B cell (primary cell): ENCODE measurements at regions not wholly inside any gene's neighbourhood (a gene's known extent, or its start where the extent isn't known, plus 50 kb on each side); places are given as distances from the start of the nearest gene placed in this dataset.

ENCODE experiments used
- ATAC-seq: fragments of 200-7000 bp; cut with Tn5 transposase; one replicate; pipeline ENCODE4 v1.10.0; 2021; ENCODE audit warnings: low read depth, mild to moderate bottlenecking, moderate number of reproducible peaks, moderate library complexity
- CTCF ChIA-PET: fragments of 350-600 bp; sonication (Branson Sonifier 250); formaldehyde crosslinking; loops from one replicate; lab custom pipeline; 2021; ENCODE audit warnings: antibody characterized with exemption, inconsistent platforms; lab: Charles Lee
- POLR2A ChIA-PET: fragments of 350-600 bp; sonication (Branson Sonifier 250); formaldehyde crosslinking; loops from one replicate; lab custom pipeline; 2021; ENCODE audit warnings: antibody characterized with exemption; lab: Charles Lee
- DNase-seq: peaks from one replicate; pipeline ENCODE4 v3.0.0; 2013
- H2AFZ ChIP-seq: 2 replicates; pipeline ENCODE4 v1.6.1; 2012; ENCODE audit warnings: mild to moderate bottlenecking, low read depth, low read length; ENCODE audit not compliant: insufficient read depth, poor library complexity, severe bottlenecking
- H3K27ac ChIP-seq, 2 donors: 1 replicate in 1 of 2; 2 replicates in 1 of 2; pipeline ENCODE4 v1.5.1; 2012 to 2013; ENCODE audit warnings: low read length in 2 of 2, mild to moderate bottlenecking in 2 of 2, moderate library complexity in 1 of 2
- H3K27me3 ChIP-seq, 4 experiments: fragments of 200-600 bp in 1 of 4; sonication (generic) in 1 of 4; replicated peaks in 1 of 4; 1 replicate in 2 of 4; 2 replicates in 2 of 4; pipeline versions ENCODE4 v1.6.1 to v1.7.0; 2013 to 2016; ENCODE audit warnings: low read length in 3 of 4, mild to moderate bottlenecking in 2 of 4, mixed read lengths in 1 of 4, moderate library complexity in 1 of 4; ENCODE audit not compliant: insufficient read depth in 4 of 4, control insufficient read depth in 3 of 4; ENCODE audit errors: control extremely low read depth in 1 of 4
- H3K36me3 ChIP-seq, 2 experiments: replicated peaks in 1 of 2; 1 replicate in 1 of 2; 2 replicates in 1 of 2; pipeline versions ENCODE4 v1.6.1 to v1.7.1; 2013; ENCODE audit warnings: low read length in 1 of 2; ENCODE audit not compliant: insufficient read depth in 2 of 2, control insufficient read depth in 1 of 2; ENCODE audit errors: control extremely low read depth in 1 of 2, extremely low read depth in 1 of 2
- H3K4me1 ChIP-seq, 2 donors: fragments of 200-600 bp in 1 of 2; sonication (generic) in 1 of 2; 1 replicate in 1 of 2; 2 replicates in 1 of 2; pipeline versions ENCODE4 v1.5.1 to v1.6.1; 2013 to 2017; ENCODE audit warnings: low read length in 2 of 2; ENCODE audit not compliant: control insufficient read depth in 2 of 2, insufficient read depth in 2 of 2
- H3K4me2 ChIP-seq: replicated peaks from 2 replicates; pipeline ENCODE3; 2012; ENCODE audit warnings: mild to moderate bottlenecking, low read depth, low read length; ENCODE audit not compliant: poor library complexity, severe bottlenecking
- H3K4me3 ChIP-seq, 5 experiments: fragments of 200-600 bp in 1 of 5; sonication (generic) in 1 of 5; 1 replicate in 3 of 5; 2 replicates in 2 of 5; pipeline versions ENCODE4 v1.5.1 to v1.7.0; 2011 to 2016; ENCODE audit warnings: low read length in 4 of 5, mild to moderate bottlenecking in 4 of 5, low read depth in 2 of 5, control low read depth in 1 of 5, moderate library complexity in 1 of 5; ENCODE audit not compliant: insufficient read depth in 1 of 5; ENCODE audit errors: control extremely low read depth in 1 of 5, extremely low read depth in 1 of 5
- H3K79me2 ChIP-seq: fragments of 200-600 bp; sonication (generic); one replicate; pipeline ENCODE4 v1.6.0; 2016; ENCODE audit warnings: low read length; ENCODE audit not compliant: control insufficient read depth, insufficient read depth
- H3K9ac ChIP-seq: fragments of 200-600 bp; sonication (generic); 2 replicates; pipeline ENCODE4 v1.6.1; 2017; ENCODE audit warnings: mild to moderate bottlenecking, low read length, moderate library complexity
- H3K9me3 ChIP-seq, 3 donors: one replicate each; pipeline versions ENCODE4 v1.6.1 to v1.7.1; 2013; ENCODE audit warnings: low read length in 2 of 3; ENCODE audit not compliant: control insufficient read depth in 2 of 3, insufficient read depth in 1 of 3; ENCODE audit errors: control extremely low read depth in 1 of 3
- H4K20me1 ChIP-seq: 2 replicates; pipeline ENCODE4 v1.6.0; 2012; ENCODE audit warnings: mild to moderate bottlenecking, low read length; ENCODE audit not compliant: insufficient read depth, control insufficient read depth, poor library complexity, severe bottlenecking
- H3K27ac Mint-ChIP-seq: one replicate; pipeline ENCODE4 v1.8.0; 2021; ENCODE audit warnings: mixed read lengths
- H3K27me3 Mint-ChIP-seq: one replicate; pipeline ENCODE4 v1.8.0; 2021; ENCODE audit warnings: mixed read lengths
- H3K4me1 Mint-ChIP-seq: one replicate; pipeline ENCODE4 v1.8.0; 2021; ENCODE audit warnings: mixed read lengths
- H3K4me3 Mint-ChIP-seq: one replicate; pipeline ENCODE4 v1.8.0; 2021; ENCODE audit warnings: mixed read lengths
- H3K9me3 Mint-ChIP-seq: one replicate; pipeline ENCODE4 v1.8.0; 2022; ENCODE audit warnings: mixed read lengths; ENCODE audit not compliant: insufficient read depth
- CTCF ChIP-seq: fragments of 200-600 bp; IDR thresholded peaks from one replicate; pipeline ENCODE4 v1.8.0; 2022; ENCODE audit warnings: antibody characterized with exemption, mild to moderate bottlenecking
- EZH2 ChIP-seq: IDR thresholded peaks from 2 replicates; pipeline ENCODE4 v1.6.1; 2012; ENCODE audit warnings: borderline replicate concordance, low read depth, mild to moderate bottlenecking, moderate library complexity, low read length; ENCODE audit not compliant: insufficient read depth, poor library complexity, severe bottlenecking
- WGBS: methylation state at CpG from one replicate; pipeline ENCODE4 v1.1.5; 2013; ENCODE audit warnings: missing lambda C conversion rate; ENCODE audit not compliant: insufficient coverage; 5-methylcytosine and 5-hydroxymethylcytosine counted together
- intact Hi-C: fragments of 100-400 bp; cut with micrococcal nuclease; formaldehyde crosslinking; loops from one replicate; pipeline ENCODE4 v1.10.0; 2022

DNA sequence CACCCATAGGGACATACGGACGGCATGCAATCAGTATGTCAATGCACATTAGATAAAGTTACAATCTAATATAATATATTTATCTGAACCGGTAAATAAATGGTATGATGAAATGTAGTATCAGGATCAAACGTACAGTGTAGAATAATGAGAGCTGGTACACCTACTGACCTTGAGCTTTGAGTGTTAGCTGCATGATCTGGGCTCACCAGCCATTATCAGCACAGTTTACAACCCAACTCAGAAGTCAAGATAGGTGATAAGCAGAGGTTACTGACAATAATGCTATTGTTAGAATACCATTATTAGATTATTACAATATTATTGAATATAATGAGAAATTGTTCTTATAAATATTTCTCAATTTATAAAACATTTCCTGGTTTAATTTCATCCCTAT lies 103.0 kb upstream of the ESRRG start:
- CTCF ChIA-PET: no interaction called here
- no CpG with 5 or more reads among the region's 4 CpGs for WGBS
- no peaks in the 10 kb centered on the region for H3K4me1 Mint-ChIP-seq

GRCh38 chr1:216825557-216825956 lies 102.3 kb upstream of the ESRRG start:
- H3K4me3 Mint-ChIP-seq: no peak overlapping the region
- Histone ChIP-seq H4K20me1 (no peaks in the 10 kb centered on the region), H3K36me3 (no peaks in the 10 kb centered on the region), H3K27ac (no peak overlapping the region), H3K27me3 (no peaks in the 10 kb centered on the region), H3K4me2 (no peak overlapping the region), H3K4me1 (no peaks in the 10 kb centered on the region), H3K79me2 (no peaks in the 10 kb centered on the region), H3K9ac (no peak overlapping the region), H3K9me3 (no peaks in the 10 kb centered on the region), H3K4me3 (no peak overlapping the region), H2AFZ (no peak overlapping the region)
- no peak for ATAC-seq
- no peak for TF ChIP-seq CTCF
- no peak for TF ChIP-seq EZH2
- DNase-seq: no peak
- H3K9me3 Mint-ChIP-seq: no peaks in the 10 kb centered on the region
- CTCF ChIA-PET: no interaction called here
- no peaks in the 10 kb centered on the region for H3K4me1 Mint-ChIP-seq
- intact Hi-C loops: no loop called here
- H3K27ac Mint-ChIP-seq: no peak overlapping the region
- H3K27me3 Mint-ChIP-seq: no peaks in the 10 kb centered on the region
- POLR2A ChIA-PET: no interaction called here
- no CpG with 5 or more reads among the region's 2 CpGs for whole genome bisulfite sequencing

More for the DNA sequence above, 103.0 kb upstream of the ESRRG start:
- no peak overlapping the region for H2AFZ ChIP-seq
- H3K9me3 ChIP-seq: no peaks in the 10 kb centered on the region
- H3K4me1 ChIP-seq: no peaks in the 10 kb centered on the region
- POLR2A ChIA-PET: no interaction called here
- Mint-ChIP-seq H3K9me3 (no peaks in the 10 kb centered on the region), H3K4me3 (no peak overlapping the region), H3K27me3 (no peaks in the 10 kb centered on the region), H3K27ac (no peak overlapping the region)
- H3K79me2 ChIP-seq: no peaks in the 10 kb centered on the region
- DNase-seq (no peak), ATAC-seq (no peak)
- intact Hi-C loops: no loop called here
- H3K27me3 ChIP-seq: no peaks in the 10 kb centered on the region
- no peaks in the 10 kb centered on the region for H3K36me3 ChIP-seq
- H3K9ac ChIP-seq: no peak overlapping the region
- H3K4me2 ChIP-seq: no peak overlapping the region
- H3K27ac ChIP-seq: no peak overlapping the region
- no peaks in the 10 kb centered on the region for H4K20me1 ChIP-seq
- TF ChIP-seq CTCF: no peak
- no peak for TF ChIP-seq EZH2
- no peak overlapping the region for H3K4me3 ChIP-seq
